NCI-H1092 treated with DMSO at 0.1 percent for 48 hours (cell line): ENCODE measurements at regions not wholly inside any gene's neighbourhood (a gene's known extent, or its start where the extent isn't known, plus 50 kb on each side); places are given as distances from the start of the nearest gene placed in this dataset.

ENCODE experiments used
- DNase-seq: peaks from one replicate; lab custom pipeline; 2025; lab: John Stamatoyannopoulos, UW

DNA sequence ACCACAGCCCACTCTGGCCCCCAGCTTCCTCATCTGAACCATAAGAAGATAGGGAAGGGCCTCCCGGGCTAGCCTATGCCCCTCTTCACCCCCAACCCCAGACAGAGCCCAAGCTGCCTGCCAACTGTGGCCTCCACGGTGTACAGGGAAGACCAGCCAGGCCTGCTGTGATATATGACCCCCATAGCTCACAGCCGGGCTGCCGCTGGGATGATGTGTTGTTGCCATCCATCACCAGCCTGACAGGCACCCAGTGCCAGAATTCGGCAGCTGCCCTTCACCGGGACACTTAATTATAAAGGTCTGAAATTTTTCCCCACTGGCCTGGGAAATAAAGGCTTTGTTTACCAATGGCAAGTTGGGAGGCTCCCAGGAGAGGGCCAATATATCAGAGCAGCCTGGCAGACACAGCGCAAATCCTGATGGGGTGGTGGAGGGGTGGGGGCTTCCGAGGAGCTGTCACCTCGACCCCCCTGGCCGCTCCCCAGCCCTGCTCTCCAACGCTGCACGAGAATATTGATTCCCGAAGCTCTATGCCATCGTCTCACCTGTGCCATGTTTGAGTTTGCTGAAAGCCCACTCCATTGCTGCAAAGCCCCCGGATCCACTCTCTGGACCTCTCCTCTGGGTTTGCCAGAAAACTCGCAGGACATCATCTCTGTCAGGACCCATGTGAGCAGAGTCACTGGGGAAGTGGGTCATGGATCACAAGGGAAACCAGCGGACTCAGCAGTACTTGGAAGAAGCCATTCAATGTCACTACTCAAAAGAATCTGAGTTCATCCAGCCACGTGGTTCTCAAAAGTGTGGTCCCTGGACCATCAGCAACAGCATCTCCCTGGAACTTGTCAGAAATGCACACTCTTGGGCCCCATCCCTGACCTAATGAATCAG is 296.9 kb downstream of the MN1 start:
- DNase-seq = no peak

DNA sequence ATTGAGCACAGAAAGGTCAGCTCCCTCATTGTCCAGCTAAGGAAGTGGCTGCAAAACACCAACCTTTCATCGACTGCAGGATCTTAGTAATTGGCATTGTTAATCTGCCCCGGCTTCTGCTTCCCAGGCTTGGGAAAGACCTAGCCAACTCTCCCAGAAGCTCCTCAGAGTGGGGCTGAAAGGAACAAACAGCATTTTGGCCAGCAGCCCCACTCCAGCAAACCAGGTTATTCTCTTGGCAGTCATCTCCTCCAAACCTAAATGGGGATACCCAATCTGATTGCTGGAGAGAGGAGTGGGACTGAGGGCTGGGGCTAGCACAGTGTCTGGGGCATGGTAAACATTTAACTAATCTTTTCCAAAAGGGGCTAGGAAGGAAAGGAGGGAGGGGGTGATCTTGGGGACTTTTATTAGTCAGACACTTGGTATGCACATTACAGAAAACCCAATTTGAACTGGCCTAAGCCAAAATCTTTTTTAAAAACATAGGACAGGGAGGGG is 294.4 kb downstream of the MN1 start:
- DNase-seq = no peak

DNA sequence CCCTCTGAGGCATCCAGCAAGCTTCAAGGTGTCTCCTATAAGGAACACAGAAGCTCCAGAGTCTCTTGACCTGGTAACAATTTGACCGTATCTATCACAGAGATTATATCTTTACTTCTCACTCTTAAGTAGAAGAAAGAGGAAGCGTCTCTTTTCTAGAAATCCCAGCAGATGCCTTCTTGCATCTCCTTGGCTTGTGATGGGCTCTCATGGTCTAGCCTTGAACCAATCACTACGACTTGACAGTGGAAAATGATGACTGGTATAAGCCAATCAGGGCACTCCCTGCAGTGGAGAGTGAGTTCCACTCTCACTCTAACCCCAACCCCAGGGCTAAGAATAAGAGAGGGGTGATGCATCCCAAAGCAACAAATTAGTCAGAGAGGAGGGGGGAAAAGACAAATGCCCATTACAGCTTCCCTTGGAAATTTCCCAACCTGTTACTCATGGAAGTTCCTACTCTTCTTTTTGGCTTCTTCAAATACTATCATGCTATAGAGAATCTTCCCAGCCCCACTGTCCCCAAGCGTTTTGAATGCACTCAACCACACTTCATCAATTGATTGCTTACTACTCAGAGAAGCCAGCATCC is 293.5 kb downstream of the MN1 start:
- DNase-seq = no peak

DNA sequence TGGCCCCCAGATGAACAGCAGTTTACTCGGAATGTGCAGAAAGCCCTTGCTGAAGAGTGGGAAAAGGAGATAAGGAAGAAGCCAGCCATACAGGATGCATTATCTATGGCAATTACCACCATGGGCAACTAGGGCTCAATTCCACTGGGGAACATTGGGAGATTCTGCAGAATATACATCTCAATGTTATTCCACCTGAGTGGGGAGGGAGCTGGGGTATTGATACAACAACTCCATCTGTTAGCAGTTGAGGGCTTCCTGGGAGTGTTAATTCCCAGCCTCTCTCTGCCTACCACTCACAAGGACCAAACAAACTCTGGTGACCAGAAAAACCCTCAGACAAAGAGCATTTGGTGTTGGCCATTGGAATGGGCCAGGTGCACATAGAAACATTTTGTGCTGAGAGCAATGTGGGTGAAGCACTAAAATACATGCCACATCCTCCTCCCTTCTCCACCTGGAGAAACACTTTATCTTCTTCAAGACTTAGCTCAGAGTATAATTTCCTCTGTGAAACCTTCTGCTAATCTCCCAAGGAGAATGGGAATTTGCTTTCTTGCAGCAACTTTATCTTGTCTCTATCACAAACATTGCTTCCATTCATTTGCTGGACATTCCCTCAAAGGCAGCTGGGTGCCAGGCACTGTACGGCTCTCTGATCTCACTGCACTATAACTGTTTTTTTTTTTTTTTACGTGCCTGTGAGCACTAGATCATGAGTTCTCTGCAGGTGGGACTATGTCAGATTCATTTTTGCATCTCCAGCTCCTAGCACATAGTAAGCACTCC is 292.2 kb downstream of the MN1 start:
- DNase-seq = no peak

DNA sequence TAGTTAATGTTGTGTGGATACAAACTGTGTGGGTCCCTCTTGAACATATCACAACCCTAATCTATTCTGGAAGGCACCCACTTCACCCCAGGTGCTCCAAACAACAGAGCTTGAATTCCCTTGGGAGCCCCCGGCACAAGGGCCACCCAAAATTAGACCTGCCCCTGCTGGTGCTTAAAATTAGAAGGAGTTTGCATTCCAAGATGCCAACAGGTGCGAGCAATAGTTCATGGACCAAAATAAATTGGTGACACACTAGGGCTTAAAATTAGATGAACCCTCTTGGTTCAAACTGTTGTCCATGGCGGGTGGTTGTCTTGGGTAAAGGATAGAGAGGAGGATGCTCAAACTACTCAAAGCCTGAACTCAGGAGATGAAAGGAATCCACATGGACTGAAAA is 291.5 kb downstream of the MN1 start:
- no peak for DNase-seq

DNA sequence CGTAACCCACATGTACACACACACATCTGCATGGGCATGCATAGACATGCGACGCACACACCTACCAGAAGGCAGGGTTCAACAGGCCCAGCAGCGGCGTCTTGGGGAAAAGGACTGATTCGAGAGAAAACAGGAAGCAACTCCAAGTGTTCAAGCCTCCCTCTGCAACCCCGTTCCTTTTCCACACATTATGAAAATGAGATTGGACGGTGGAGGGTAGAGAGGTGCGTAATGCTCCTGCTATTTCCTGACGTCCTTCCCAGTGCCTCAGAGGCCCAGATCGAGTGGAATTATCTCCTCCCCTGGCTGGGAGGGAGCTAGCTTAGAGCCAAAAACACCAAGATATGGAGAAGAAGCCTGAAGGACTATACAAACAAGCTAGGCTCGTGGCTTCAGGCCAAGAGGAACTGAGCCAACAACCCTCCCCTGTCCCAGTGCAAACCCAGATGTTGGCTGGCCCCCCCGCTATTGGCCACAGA is 289.2 kb downstream of the MN1 start:
- no peak for DNase-seq

DNA sequence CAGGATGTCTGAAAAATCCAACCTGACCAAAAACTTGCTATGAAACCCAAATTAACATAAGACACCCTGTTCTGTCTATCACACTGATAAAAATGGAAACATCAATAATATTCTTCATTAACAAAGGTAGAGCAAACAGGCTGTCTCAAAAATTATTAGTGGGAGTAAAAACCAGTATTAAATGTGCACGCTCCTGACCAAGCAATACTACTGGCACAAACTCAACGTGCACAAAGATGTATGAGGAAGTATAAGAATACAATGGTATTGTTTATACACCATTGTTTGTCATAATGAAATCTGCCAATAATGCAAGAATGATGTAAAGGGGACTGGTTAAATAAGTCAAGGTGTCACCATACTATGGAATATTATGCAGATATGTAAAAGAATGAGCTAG is 288.5 kb downstream of the MN1 start:
- DNase-seq = no peak

DNA sequence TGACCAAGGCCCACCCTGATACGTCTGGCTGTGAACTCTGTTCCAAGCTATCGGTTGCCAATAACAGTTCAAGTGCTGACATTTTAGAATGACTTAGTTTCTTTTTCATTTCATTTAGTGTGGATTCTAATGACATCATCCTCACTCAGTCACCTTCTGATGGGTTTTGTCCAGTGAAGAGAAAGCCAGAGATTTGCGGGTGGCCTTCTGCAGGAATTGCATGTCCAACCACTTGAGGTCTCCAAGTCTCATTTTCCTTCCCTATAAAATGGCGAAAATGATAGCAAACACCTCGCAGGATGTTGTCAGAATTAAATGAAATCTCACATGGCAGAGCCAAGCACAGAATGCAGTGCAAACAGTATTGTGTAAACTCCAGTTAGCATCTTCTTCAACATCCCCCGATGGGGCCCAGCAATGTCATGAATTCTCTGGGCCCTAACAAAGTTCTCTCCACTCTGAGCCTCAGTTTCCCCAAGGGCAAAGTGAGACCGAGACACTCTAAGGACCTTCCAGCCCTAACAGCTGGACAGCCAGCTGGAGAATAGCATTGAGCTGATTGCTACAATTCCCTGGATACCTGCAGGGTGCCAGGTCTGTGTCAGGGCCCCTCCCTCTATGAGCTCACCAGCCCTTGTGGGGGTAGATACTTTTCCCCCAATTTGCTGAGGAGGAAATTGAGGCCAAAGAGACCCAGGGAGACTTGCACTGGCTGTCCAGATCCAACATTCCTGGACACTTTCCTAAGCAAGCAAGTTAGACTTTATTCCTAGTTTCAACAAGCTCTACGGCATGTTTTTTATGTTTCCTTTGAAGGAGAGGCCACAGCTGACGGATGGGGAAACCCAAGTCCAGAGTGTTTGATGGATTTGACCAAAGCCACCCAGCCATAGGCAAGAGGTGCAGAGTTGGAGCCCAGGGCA is 286.7 kb downstream of the MN1 start:
- no peak for DNase-seq

DNA sequence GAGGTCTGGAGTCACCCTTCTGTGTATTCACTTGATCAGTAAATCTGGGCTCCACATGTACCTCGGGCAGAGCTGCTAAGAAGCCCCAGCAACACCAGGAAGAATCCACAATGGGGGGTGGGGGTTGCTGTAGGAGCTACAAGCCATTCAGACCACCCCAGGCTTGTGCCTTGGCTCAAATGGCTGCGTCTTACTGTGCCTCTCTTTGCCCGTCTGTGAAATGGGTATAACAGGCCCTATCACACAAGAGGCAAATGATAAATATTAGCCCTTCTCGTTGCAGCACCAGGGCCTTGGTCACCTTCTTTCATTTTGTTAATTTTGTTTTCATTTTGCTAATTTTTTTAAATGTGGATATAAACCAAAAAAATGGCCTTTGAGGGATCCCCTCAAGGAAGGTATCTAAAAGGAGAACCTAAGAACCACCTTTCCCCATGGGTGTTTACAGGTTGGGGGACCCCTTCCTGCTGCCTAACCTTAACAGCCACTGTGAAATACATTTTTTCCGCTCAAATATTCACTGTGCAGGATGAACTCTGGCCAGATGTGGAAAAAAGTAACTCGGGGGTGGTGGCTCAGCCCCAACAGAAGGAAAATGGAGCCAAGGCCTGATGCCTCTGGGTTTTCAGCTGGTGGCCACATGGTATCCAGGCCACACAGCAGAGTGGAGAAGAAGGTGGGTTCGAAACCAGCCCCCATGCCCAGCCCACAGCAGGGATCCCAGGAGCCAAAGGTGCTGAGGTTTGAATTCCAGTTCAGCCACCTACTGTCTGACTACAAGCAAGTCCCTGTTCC is 284.0 kb downstream of the MN1 start:
- DNase-seq = no peak

DNA sequence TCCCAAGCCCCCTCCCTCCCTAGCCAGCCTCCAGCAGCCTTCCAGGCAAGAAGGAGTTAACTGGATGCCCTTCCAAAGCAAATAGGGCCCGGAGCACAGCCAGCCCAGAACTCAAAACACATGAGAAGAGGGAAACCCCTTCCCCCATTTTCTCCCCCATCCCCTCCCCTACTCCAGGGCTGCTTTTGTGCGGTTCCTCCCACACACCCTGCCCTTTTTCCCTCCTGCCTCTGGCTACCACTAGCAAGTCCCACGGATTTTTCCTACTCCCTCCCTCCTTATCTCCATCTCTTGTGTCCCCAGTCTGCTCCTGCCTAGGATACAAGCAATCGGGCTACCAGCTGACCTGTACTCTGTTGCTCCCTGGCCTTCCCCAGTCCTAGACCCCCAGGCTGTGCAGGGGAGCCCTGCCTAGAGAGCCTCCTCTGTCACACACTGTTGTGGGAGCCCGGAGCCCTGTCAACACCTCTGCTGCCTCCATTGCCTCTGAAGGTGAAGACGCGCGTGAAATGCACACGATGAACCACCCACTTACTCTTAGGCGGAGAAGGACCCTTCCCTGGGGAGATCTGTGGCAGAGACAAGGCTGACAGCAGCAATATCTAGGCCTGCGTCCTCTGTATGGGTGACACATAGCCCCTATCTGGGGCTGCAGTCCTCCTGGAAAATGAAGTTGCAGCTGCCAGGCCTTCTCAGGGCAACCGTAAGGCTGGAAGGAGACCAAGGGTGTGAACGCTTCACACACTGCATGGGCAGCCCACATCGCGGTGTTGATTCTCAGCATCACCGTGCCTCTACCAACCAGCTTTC is 282.8 kb downstream of the MN1 start:
- peak; percentile 7 for DNase-seq

DNA sequence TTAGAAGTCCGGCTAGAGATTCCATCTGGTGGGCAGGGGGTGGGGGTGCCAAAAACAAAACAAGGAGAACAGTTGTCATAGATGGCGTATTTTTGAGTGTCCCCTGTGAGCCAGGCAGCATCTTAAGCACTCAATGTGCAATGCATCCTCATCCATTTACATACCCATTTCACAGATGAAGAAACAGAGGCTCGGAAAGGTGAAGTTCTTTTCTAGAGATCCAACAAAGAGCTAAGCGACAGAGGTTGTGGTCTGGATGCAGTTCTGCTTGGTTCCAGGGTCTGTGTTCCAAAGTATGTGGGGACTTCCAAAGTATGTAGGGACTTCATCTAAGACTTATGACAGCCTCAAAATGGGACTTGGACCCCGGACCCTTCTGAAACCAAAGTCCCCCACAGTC is 277.8 kb downstream of the MN1 start:
- DNase-seq = no peak

DNA sequence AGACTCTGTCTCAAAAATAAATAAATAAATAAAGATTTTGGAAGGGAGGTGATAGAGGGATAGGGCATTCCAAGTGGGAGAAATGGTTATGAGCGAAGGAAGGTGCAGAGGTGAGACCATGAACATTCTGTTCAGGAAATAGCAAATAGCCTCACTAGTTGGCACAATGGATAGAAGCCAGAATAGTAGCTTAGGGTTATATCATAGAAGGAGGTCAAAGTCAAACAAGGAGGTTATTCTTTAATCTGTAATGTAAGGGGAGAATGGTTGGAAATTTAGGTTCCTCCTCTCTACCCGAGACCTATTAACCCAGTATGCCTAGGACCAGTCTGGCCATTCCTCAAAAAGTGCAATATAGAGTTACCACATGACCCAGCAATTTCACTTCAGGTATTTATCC is 275.8 kb downstream of the MN1 start:
- DNase-seq = no peak

DNA sequence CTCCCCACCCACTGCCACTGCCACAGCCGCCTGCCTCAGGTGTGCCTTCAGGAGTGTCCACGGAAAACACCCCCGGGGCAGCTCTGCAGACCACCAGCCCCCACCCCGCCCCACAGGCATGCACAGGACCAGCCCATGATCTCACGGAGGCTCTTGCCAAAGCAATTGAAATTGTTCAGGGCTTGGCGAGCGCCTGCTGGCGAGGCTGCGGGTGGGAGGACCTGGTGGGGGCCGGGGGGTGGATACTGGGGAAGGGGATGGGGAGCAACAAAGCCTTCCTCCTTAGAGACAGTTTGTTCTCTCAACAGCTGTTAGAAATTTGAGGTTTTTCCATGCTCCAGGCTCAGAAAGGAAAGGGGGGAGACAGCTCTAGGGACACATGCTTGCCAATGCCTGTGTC is 274.7 kb downstream of the MN1 start:
- no peak for DNase-seq

DNA sequence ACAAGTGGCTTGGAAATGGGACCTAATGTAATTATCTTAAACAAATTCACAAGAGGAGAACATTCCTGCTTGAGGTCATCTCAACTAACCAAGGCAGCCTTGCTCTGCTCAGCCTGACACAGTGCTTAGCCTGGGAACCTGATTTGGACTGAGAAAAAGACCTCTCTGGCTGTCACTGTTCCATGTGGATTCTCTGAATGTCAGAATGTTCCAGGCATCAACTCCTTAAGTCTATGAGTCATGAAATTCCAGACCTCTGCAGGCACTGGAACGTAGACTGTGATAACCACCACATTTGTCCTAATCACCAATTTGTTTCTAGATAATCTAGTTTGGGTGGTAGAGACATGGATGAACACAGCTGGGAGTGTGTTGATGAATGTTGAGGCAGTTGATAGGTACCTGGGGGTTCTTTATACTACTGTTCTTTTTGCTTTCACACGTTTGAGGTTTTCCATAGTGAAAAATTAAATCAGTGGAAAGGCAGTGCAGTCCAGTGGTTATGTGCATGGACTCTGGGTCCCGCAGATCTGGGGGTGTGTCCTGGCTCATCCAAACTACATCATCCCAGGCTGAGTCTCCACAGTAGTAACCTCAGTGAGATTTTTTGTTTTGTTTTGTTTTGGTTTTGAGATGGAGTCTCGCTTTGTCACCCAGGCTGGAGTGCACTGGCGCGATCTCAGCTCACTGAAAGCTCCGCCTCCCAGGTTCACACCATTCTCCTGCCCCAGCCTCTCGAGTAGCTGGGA is 269.6 kb downstream of the MN1 start:
- DNase-seq = no peak

DNA sequence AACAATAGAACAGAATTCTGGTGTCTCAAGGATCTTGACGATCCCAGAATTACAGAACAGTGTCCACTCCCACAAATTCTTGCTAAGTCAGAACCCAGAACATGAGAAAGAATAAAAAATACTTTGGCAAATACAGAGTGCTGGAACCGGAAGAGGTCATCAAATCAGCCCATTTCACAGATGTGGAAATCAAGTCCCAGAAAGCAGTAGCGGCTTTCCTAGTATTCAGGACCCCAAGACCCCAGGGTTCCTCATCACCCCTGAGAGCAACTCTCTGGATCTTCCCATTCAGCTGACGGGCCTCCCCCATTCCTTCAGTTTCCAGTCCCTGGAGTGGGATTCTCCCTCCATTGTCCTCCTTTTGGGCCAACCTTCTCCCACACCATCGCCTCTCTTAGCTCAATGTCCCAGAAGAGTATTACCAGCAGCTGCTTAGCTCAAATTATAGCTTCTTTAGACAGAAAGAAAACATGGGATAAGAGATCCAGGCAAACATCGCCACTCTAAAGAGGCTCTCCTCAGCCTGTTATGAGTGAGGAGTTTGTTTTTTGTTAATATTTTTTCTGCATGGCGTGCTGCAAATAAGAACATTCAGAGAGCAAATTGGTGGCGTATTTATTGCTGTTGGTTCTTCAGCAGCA is 268.3 kb downstream of the MN1 start:
- DNase-seq = peak; percentile 37

DNA sequence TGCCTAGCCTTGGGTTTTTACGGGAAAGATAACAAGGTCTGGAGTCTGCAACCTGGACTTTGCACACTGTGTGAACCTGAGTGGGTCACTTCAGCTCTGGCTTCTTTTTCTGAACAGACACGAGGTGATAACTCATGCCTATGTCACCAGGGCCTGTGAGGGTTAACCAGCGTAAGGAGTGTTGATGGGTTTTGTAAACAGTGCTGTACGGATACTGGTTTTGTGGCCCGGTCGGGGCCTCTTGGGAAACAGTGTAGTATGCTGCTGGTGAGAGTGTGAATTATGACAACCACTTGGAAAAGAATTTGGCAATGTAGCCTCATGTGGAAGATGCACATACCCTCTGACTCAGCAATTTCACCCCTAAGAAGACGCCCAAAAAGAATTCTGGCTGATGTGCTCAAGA is 266.8 kb downstream of the MN1 start:
- no peak for DNase-seq

DNA sequence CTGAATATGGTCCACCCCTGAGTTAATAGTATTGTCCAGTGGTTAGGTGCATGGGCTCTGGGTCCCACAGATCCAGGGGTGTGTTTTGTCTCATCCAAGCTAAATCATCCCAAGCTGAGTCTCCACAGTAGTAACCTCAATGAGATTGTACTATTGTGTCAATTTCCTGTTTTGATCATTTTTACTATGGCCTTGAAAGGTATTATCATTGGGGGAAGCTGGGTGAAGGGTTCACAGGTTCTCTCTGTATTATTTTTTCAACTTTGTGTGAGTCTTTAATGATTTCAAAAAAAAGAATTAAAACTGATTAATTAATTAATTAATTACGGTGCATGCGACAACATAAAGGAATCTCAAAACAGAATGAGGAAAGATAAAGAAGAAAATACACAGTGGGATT is 266.1 kb downstream of the MN1 start:
- DNase-seq = no peak

DNA sequence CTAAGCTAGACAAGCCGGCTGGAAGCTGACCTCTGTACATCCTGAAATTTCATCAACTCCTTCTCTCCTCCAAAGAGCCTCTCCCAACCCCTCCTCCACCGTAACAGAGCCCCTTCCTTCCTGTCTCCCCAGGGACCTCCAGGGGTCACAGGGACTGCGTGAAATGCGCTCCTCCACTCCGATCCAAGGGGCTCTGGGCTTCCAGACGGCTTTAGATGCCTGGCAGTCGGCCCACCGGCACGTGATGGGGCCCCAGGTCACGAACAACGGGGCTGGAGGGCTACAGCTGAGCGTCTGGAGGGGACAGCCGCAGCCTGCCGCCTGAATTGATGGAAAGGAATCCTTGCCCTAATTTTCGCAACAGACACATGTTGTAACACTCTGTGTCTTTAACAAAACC is 264.1 kb downstream of the MN1 start:
- no peak for DNase-seq

DNA sequence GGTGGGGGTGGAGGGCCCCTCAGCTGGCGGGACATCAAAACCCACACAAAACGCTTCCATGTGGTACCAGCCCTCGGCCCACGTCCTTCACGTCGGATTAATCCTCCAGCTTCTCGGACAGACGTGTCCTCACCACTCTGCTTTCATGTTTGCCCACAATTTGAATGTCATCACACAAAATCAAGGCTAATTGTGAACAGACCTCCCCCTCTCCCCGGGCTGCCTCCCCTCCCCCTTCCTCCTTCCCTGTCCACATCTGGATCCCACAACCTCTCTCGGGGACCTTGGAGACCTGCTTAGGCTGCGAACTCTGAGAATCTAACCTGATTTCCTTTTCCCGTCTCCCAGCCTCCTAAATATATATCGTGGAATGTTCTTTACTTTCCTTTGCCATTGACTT is 262.9 kb downstream of the MN1 start:
- DNase-seq = no peak
